IMR-90 (cell line): ENCODE measurements at regions not wholly inside any gene's neighbourhood (a gene's known extent, or its start where the extent isn't known, plus 50 kb on each side); places are given as distances from the start of the nearest gene placed in this dataset.
"Not testable (repeated sequence)": the region's sequence is repeated elsewhere in the genome, so short reads cannot be mapped to it uniquely, and the experiment has no call there.

ENCODE experiments used
- ATAC-seq: fragments of 200-7000 bp; cut with Tn5 transposase; 2 replicates; pipeline ENCODE4 v1.9.1; 2020; ENCODE audit warnings: low read depth, mild to moderate bottlenecking, moderate library complexity
- BruUV-seq: library from RNA; stranded (reverse); fragments of 400-500 nt; replicated peaks from 2 replicates; lab custom pipeline; 2021; lab: Mats Ljungman, UMichigan
- CTCF ChIA-PET: fragments of 300-600 bp; formaldehyde crosslinking; extraction: SDS; loops from one replicate; lab custom pipeline; 2021; ENCODE audit warnings: antibody characterized with exemption; lab: Yijun Ruan, JAX
- POLR2A ChIA-PET: fragments of 300-600 bp; sonication (Branson Sonifier 250); formaldehyde crosslinking; loops from one replicate; lab custom pipeline; 2022; ENCODE audit warnings: antibody characterized with exemption; ENCODE audit not compliant: unreplicated experiment; lab: Charles Lee
- DNase-seq: peaks from one replicate; pipeline ENCODE4 v3.0.0; 2013
- H2AFZ ChIP-seq: replicated peaks from 2 replicates; pipeline ENCODE3; 2013; ENCODE audit warnings: low read length, mild to moderate bottlenecking; ENCODE audit not compliant: poor library complexity
- H2AK5ac ChIP-seq: 2 replicates; pipeline ENCODE4 v1.6.1; 2013; ENCODE audit warnings: low read depth, low read length, inconsistent platforms
- H2AK9ac ChIP-seq: replicated peaks from 2 replicates; pipeline ENCODE3; 2013; ENCODE audit warnings: mild to moderate bottlenecking, low read depth, low read length, moderate library complexity; ENCODE audit not compliant: poor library complexity
- H2BK120ac ChIP-seq: 2 replicates; pipeline ENCODE4 v1.6.1; 2013; ENCODE audit warnings: low read depth, low read length, inconsistent platforms
- H2BK15ac ChIP-seq: 3 replicates; pipeline ENCODE4 v1.6.1; 2013; ENCODE audit warnings: low read depth, low read length, inconsistent platforms
- H2BK20ac ChIP-seq: 2 replicates; pipeline ENCODE4 v1.6.1; 2013; ENCODE audit warnings: low read depth, mild to moderate bottlenecking, inconsistent platforms, low read length, moderate library complexity
- H2BK5ac ChIP-seq: 2 replicates; pipeline ENCODE4 v1.6.1; 2013; ENCODE audit warnings: mild to moderate bottlenecking, low read depth, low read length, inconsistent platforms; ENCODE audit not compliant: poor library complexity, severe bottlenecking
- H3K14ac ChIP-seq: replicated peaks from 2 replicates; pipeline ENCODE4 v1.6.1; 2013; ENCODE audit warnings: low read depth, low read length, inconsistent platforms
- H3K18ac ChIP-seq: 2 replicates; pipeline ENCODE4 v1.6.1; 2013; ENCODE audit warnings: low read depth, low read length, control low read depth
- H3K23ac ChIP-seq: 2 replicates; pipeline ENCODE4 v1.6.1; 2013; ENCODE audit warnings: low read depth, low read length, inconsistent platforms
- H3K27ac ChIP-seq: 2 replicates; pipeline ENCODE4 v1.5.1; 2013; ENCODE audit warnings: mild to moderate bottlenecking, control low read depth, low read length; ENCODE audit not compliant: insufficient read depth
- H3K27me3 ChIP-seq: 2 replicates; pipeline ENCODE4 v1.6.1; 2013; ENCODE audit warnings: low read length; ENCODE audit not compliant: control insufficient read depth, insufficient read depth
- H3K36me3 ChIP-seq: 2 replicates; pipeline ENCODE4 v1.6.1; 2013; ENCODE audit warnings: low read length, mixed read lengths; ENCODE audit not compliant: control insufficient read depth, insufficient read depth
- H3K4ac ChIP-seq: 2 replicates; pipeline ENCODE4 v1.6.1; 2013; ENCODE audit warnings: low read depth, low read length, inconsistent platforms
- H3K4me1 ChIP-seq: 2 replicates; pipeline ENCODE4 v1.6.1; 2013; ENCODE audit warnings: low read length, mixed read lengths; ENCODE audit not compliant: control insufficient read depth, insufficient read depth
- H3K4me2 ChIP-seq: 2 replicates; pipeline ENCODE4 v1.6.1; 2013; ENCODE audit warnings: low read depth, mild to moderate bottlenecking, control low read depth, low read length, moderate library complexity
- H3K4me3 ChIP-seq: 2 replicates; pipeline ENCODE4 v1.5.1; 2013; ENCODE audit warnings: low read depth, mild to moderate bottlenecking, control low read depth, low read length, moderate library complexity; ENCODE audit not compliant: insufficient read depth
- H3K56ac ChIP-seq: 2 replicates; pipeline ENCODE4 v1.6.1; 2013; ENCODE audit warnings: low read length, inconsistent platforms; ENCODE audit not compliant: insufficient read depth; ENCODE audit errors: extremely low read depth
- H3K79me1 ChIP-seq, 2 experiments: 2 replicates each; pipeline ENCODE4 v1.6.1; 2013; ENCODE audit warnings: low read length in 2 of 2, inconsistent platforms in 1 of 2, low read depth in 1 of 2
- H3K9ac ChIP-seq: 2 replicates; pipeline ENCODE4 v1.6.1; 2013; ENCODE audit warnings: low read depth, low read length, control low read depth
- H3K9me1 ChIP-seq: 2 replicates; pipeline ENCODE4 v1.6.1; 2013; ENCODE audit warnings: low read length, inconsistent platforms; ENCODE audit not compliant: insufficient read depth
- H3K9me3 ChIP-seq: 2 replicates; pipeline ENCODE4 v1.6.1; 2013; ENCODE audit warnings: low read length; ENCODE audit not compliant: control insufficient read depth, insufficient read depth
- H4K20me1 ChIP-seq: 2 replicates; pipeline ENCODE4 v1.6.1; 2013; ENCODE audit warnings: low read length, inconsistent platforms; ENCODE audit not compliant: insufficient read depth
- H4K5ac ChIP-seq: 2 replicates; pipeline ENCODE4 v1.6.1; 2013; ENCODE audit warnings: mild to moderate bottlenecking, low read depth, low read length, control low read depth
- H4K8ac ChIP-seq, 2 experiments: 2 replicates each; pipeline ENCODE4 v1.6.1; 2013; ENCODE audit warnings: low read depth in 2 of 2, low read length in 2 of 2, control low read depth in 1 of 2, inconsistent platforms in 1 of 2
- H4K91ac ChIP-seq: 2 replicates; pipeline ENCODE4 v1.6.1; 2013; ENCODE audit warnings: low read depth, low read length, inconsistent platforms; ENCODE audit not compliant: insufficient read depth
- WGBS, 2 experiments: methylation state at CpG; one replicate each; pipeline versions ENCODE4 v1.1.5 to v1.1.7; 2013; ENCODE audit warnings: missing lambda C conversion rate in 2 of 2; ENCODE audit not compliant: insufficient read length in 1 of 2; ENCODE audit errors: extremely low coverage in 2 of 2; 5-methylcytosine and 5-hydroxymethylcytosine counted together
- dilution Hi-C: fragments of 300-500 bp; cut with HindIII; formaldehyde crosslinking; loops from one replicate; pipeline ENCODE4 v1.14.3; 2018; ENCODE audit warnings: low sequenced_read_pairs; ENCODE audit not compliant: unreplicated experiment
- in situ Hi-C: fragments of 300-500 bp; cut with MboI; formaldehyde crosslinking; loops from 3 replicates; pipeline ENCODE4 v1.14.3; 2019; ENCODE audit warnings: low sequenced_read_pairs, inconsistent platforms, mixed read lengths
- intact Hi-C: fragments of 100-400 bp; cut with micrococcal nuclease; formaldehyde crosslinking; loops from 2 replicates; pipeline ENCODE4 v1.10.0; 2022

GRCh38 chr9:42443414-42443813 is 260.0 kb downstream of the SPATA31A6 start:
- H2AK9ac ChIP-seq, H3K9me1 ChIP-seq, H3K27me3 ChIP-seq, H4K8ac ChIP-seq, H3K56ac ChIP-seq, H2BK120ac ChIP-seq, H3K23ac ChIP-seq, ATAC-seq, H3K9me3 ChIP-seq, H3K4ac ChIP-seq, H2BK15ac ChIP-seq, H3K14ac ChIP-seq, BruUV-seq, DNase-seq, H3K4me3 ChIP-seq, H4K91ac ChIP-seq, H2AK5ac ChIP-seq, H3K9ac ChIP-seq, H2BK20ac ChIP-seq, intact Hi-C loops, H4K5ac ChIP-seq, H3K27ac ChIP-seq, H4K20me1 ChIP-seq, H3K4me2 ChIP-seq, dilution Hi-C loops, H3K79me1 ChIP-seq, in situ Hi-C loops, H3K18ac ChIP-seq, H2BK5ac ChIP-seq, H2AFZ ChIP-seq, CTCF ChIA-PET, H3K36me3 ChIP-seq, POLR2A ChIA-PET, H3K4me1 ChIP-seq: not testable (repeated sequence)
- no CpG with 5 or more reads among the region's 2 CpGs for WGBS, 2 experiments

- H2BK15ac ChIP-seq, intact Hi-C loops, H3K36me3 ChIP-seq, H3K4ac ChIP-seq, H3K18ac ChIP-seq, H3K23ac ChIP-seq, in situ Hi-C loops, H3K9me3 ChIP-seq, ATAC-seq, CTCF ChIA-PET, H2AK9ac ChIP-seq, H3K27me3 ChIP-seq, H4K20me1 ChIP-seq, H3K56ac ChIP-seq, DNase-seq, H2BK120ac ChIP-seq, H3K14ac ChIP-seq, dilution Hi-C loops, H2AFZ ChIP-seq, H4K91ac ChIP-seq, H3K4me3 ChIP-seq, H3K79me1 ChIP-seq, H2BK5ac ChIP-seq, H3K4me2 ChIP-seq, BruUV-seq, H3K4me1 ChIP-seq, H3K9ac ChIP-seq, H4K5ac ChIP-seq, H3K9me1 ChIP-seq, H2AK5ac ChIP-seq, POLR2A ChIA-PET, H4K8ac ChIP-seq, H3K27ac ChIP-seq: not testable (repeated sequence)
- H2BK20ac ChIP-seq = 0 out of 2 replicates have a peak overlapping the region, but pooled peaks have one; percentile 24
- no CpG with 5 or more reads among the region's 2 CpGs for WGBS, 2 experiments
Observed at GRCh38 chr9:42461436-42461835, 278.0 kb downstream of the SPATA31A6 start.
